Lower leg skin (tissue), 3 donors: ENCODE measurements at regions not wholly inside any gene's neighbourhood (a gene's known extent, or its start where the extent isn't known, plus 50 kb on each side); places are given as distances from the start of the nearest gene placed in this dataset.

Experiments
- CTCF ChIP-seq, 3 donors: fragments of 450-650 bp; IDR thresholded peaks; one replicate each; pipeline ENCODE4 v1.5.1; 2016; ENCODE audit warnings: antibody characterized with exemption in 3 of 3, mild to moderate bottlenecking in 3 of 3, moderate library complexity in 2 of 3
- POLR2A ChIP-seq, 2 donors: fragments of 450-650 bp; IDR thresholded peaks; one replicate each; pipeline ENCODE4 v1.6.1; 2016 to 2017; ENCODE audit warnings: antibody characterized with exemption in 2 of 2, mild to moderate bottlenecking in 1 of 2, moderate library complexity in 1 of 2

GRCh38 chr7:121741896-121742295 is 131.1 kb upstream of the PTPRZ1 start:
- TF ChIP-seq CTCF (IDR thresholded peaks at IDR 0.05) (no peak), POLR2A (IDR thresholded peaks at IDR 0.05) (no peak)
